Neutrophil (primary cell): ENCODE measurements at regions not wholly inside any gene's neighbourhood (a gene's known extent, or its start where the extent isn't known, plus 50 kb on each side); places are given as distances from the start of the nearest gene placed in this dataset.

Experiments
- H3K27ac ChIP-seq: fragments of 200-600 bp; sonication (generic); 2 replicates; pipeline ENCODE4 v1.5.1; 2016; ENCODE audit warnings: mild to moderate bottlenecking, moderate library complexity
- H3K27me3 ChIP-seq: fragments of 200-600 bp; sonication (generic); 2 replicates; pipeline ENCODE4 v1.6.0; 2016; ENCODE audit warnings: mild to moderate bottlenecking
- H3K36me3 ChIP-seq: fragments of 200-600 bp; sonication (generic); 2 replicates; pipeline ENCODE4 v1.5.1; 2017
- H3K4me1 ChIP-seq, 2 experiments: fragments of 200-600 bp in 1 of 2; sonication (generic) in 1 of 2; 1 replicate in 1 of 2; 2 replicates in 1 of 2; pipeline versions ENCODE4 v1.5.1 to v1.6.1; 2013 to 2016; ENCODE audit warnings: low read depth in 1 of 2, low read length in 1 of 2, mild to moderate bottlenecking in 1 of 2, moderate library complexity in 1 of 2; ENCODE audit not compliant: control insufficient read depth in 1 of 2, insufficient read depth in 1 of 2
- H3K4me3 ChIP-seq, 2 experiments: fragments of 200-600 bp in 1 of 2; sonication (generic) in 1 of 2; 1 replicate in 1 of 2; 2 replicates in 1 of 2; pipeline ENCODE4 v1.5.1; 2013 to 2016; ENCODE audit warnings: low read depth in 1 of 2, low read length in 1 of 2, mild to moderate bottlenecking in 1 of 2, moderate library complexity in 1 of 2
- H3K9me3 ChIP-seq: fragments of 200-600 bp; sonication (generic); 2 replicates; pipeline ENCODE4 v1.5.1; 2016
- TF ChIP-seq, protein P1 (sequence below): fragments of 200-600 bp; sonication (generic); IDR thresholded peaks from 2 replicates; pipeline ENCODE4 v1.5.1; 2016; ENCODE audit warnings: antibody characterized with exemption

DNA sequence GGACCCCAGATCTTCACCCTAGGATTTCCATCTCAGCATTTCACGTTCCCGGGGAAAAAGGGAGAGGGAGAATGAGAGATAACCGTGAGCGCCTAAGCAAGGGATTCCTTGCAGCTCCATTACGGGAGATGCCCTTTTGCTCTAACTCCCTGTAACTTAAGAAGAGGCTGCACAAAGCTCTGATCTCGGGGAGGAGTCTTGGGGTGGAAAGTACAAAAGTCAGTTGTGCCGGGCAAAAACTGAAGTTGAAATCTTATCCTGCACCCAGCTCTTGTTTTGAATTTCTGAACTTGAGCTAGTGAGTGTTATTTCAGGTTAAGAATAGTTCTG lies 256.4 kb upstream of the SOX21 start:
- H3K9me3 ChIP-seq, result no peaks in the 10 kb centered on the region
- H3K4me1 ChIP-seq, result no peaks in the 10 kb centered on the region
- no peaks in the 10 kb centered on the region for H3K36me3 ChIP-seq
- TF ChIP-seq, protein P1, sequence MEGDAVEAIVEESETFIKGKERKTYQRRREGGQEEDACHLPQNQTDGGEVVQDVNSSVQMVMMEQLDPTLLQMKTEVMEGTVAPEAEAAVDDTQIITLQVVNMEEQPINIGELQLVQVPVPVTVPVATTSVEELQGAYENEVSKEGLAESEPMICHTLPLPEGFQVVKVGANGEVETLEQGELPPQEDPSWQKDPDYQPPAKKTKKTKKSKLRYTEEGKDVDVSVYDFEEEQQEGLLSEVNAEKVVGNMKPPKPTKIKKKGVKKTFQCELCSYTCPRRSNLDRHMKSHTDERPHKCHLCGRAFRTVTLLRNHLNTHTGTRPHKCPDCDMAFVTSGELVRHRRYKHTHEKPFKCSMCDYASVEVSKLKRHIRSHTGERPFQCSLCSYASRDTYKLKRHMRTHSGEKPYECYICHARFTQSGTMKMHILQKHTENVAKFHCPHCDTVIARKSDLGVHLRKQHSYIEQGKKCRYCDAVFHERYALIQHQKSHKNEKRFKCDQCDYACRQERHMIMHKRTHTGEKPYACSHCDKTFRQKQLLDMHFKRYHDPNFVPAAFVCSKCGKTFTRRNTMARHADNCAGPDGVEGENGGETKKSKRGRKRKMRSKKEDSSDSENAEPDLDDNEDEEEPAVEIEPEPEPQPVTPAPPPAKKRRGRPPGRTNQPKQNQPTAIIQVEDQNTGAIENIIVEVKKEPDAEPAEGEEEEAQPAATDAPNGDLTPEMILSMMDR, result no peak
- H3K27me3 ChIP-seq, result peaks cover 96% of the 10 kb centered on the region
- no peak overlapping the region for H3K4me3 ChIP-seq
- no peak overlapping the region for H3K27ac ChIP-seq

DNA sequence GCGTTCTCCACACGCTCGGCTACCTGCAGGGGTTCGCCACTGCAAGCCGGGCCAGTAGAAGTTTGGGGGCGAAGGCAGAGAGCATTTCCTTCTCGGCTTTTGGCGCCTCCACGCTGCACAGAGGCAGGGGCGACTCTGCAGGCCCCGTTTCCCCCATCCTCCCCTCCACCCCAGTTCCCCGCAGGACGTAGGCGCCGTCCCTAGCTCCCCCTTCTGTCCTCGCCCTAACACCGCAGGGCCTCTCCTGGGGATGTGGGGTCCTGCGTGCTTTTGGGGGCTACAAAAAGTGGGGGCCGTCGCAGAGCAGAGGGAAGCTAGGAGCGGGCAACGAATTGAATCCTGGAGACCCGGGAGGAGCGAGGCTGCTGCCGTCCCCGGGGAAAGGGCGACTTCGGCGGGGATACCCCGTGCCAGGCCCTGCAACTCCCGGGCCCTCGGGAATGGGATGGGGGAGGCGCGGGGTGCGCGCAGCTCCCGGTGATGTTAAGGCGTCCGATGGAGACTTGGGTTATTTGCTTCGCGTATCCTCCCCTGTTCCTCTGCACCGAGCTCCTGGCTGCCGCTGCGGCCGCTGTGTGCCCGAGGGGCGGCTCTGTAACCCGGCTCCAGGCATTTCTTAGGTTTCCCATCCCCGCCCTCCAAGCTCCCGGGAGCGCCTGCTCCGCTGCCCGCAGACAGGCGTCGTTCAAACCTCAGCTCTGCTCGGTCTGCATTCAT lies 255.9 kb upstream of the SOX21 start:
- no peaks in the 10 kb centered on the region for H3K36me3 ChIP-seq
- H3K9me3 ChIP-seq, result no peaks in the 10 kb centered on the region
- TF ChIP-seq, protein P1, result no peak
- H3K27me3 ChIP-seq, result peaks cover 96% of the 10 kb centered on the region
- no peak overlapping the region for H3K27ac ChIP-seq
- no peaks in the 10 kb centered on the region for H3K4me1 ChIP-seq
- no peak overlapping the region for H3K4me3 ChIP-seq

GRCh38 chr13:94967183-94968039 lies 255.1 kb upstream of the SOX21 start:
- peaks cover 99% of the 10 kb centered on the region for H3K27me3 ChIP-seq
- no peaks in the 10 kb centered on the region for H3K4me1 ChIP-seq
- TF ChIP-seq, protein P1, result no peak

DNA sequence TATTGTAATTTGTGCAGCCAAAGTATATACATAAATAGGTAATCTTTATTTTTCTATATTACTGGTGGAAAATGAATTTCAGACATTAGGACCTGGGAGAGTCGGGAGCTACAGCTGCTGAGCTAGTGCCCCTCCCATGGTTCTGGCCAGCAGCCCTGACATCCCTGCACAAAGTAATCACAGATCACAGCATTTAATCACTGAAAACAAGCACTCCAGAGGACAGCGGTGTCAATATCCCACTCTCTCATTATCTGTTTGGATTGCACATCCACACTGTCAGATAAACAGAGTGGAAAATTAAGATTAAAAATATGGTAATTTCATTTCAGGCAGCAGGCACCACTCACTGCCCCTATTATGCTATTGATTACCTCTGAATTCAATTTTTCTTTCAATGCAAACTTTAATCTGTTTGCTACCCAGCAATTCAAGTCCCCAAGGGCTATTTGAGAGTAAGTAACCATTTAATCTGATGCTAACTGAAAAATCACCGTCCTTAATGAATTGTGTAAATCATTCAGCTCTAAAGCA lies 254.1 kb upstream of the SOX21 start:
- peaks cover 95% of the 10 kb centered on the region for H3K27me3 ChIP-seq
- TF ChIP-seq, protein P1, result no peak
- H3K4me3 ChIP-seq, result no peak overlapping the region
- no peaks in the 10 kb centered on the region for H3K4me1 ChIP-seq
- H3K27ac ChIP-seq, result no peak overlapping the region
- no peaks in the 10 kb centered on the region for H3K9me3 ChIP-seq
- no peaks in the 10 kb centered on the region for H3K36me3 ChIP-seq

More at GRCh38 chr13:94967183-94968039, 255.1 kb upstream of the SOX21 start:
- H3K36me3 ChIP-seq, result no peaks in the 10 kb centered on the region
- no peak overlapping the region for H3K27ac ChIP-seq
- H3K9me3 ChIP-seq, result no peaks in the 10 kb centered on the region
- no peak overlapping the region for H3K4me3 ChIP-seq

- no peaks in the 10 kb centered on the region for H3K36me3 ChIP-seq
- peaks cover 27% of the 10 kb centered on the region for H3K27me3 ChIP-seq
- H3K4me1 ChIP-seq, result no peaks in the 10 kb centered on the region
- no peak overlapping the region for H3K4me3 ChIP-seq
- no peak overlapping the region for H3K27ac ChIP-seq
- no peaks in the 10 kb centered on the region for H3K9me3 ChIP-seq
- TF ChIP-seq, protein P1, result no peak
These were observed 247.3 kb upstream of the SOX21 start for GRCh38 chr13:94959626-94960025.
